C4-2B (cell line): ENCODE measurements at regions not wholly inside any gene's neighbourhood (a gene's known extent, or its start where the extent isn't known, plus 50 kb on each side); places are given as distances from the start of the nearest gene placed in this dataset.

ENCODE experiments used
- ZFX ChIP-seq: fragments of 450-650 bp; IDR thresholded peaks from 2 replicates; pipeline ENCODE4 v1.6.1; 2017
- TF ChIP-seq, protein P1 (sequence below): fragments of 450-650 bp; conservative IDR thresholded peaks from 2 replicates; pipeline ENCODE4 v1.5.1; 2017; ENCODE audit warnings: mild to moderate bottlenecking

DNA sequence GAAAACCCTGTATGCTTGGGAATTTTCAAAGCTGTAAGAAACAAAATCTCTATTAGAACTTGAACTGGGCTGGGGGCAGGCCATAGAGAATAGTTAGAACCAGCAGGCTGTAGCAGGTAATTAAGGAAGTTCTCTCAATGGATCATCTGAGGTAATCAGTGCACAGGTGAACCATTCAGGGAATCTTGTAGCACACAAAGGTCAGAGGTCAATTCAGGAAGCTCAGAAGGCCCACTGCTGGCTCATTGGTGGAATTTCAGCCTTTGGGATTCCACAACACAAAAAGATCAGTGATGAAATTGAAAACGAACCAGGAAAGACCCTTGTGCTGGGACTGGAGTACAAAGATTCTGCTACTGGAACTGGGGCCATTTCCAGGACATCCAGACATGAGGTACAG, 82.0 kb downstream of the TMEM168 start:
- TF ChIP-seq, protein P1, sequence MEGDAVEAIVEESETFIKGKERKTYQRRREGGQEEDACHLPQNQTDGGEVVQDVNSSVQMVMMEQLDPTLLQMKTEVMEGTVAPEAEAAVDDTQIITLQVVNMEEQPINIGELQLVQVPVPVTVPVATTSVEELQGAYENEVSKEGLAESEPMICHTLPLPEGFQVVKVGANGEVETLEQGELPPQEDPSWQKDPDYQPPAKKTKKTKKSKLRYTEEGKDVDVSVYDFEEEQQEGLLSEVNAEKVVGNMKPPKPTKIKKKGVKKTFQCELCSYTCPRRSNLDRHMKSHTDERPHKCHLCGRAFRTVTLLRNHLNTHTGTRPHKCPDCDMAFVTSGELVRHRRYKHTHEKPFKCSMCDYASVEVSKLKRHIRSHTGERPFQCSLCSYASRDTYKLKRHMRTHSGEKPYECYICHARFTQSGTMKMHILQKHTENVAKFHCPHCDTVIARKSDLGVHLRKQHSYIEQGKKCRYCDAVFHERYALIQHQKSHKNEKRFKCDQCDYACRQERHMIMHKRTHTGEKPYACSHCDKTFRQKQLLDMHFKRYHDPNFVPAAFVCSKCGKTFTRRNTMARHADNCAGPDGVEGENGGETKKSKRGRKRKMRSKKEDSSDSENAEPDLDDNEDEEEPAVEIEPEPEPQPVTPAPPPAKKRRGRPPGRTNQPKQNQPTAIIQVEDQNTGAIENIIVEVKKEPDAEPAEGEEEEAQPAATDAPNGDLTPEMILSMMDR, result peak; percentile 29
- no peak for TF ChIP-seq ZFX
